Spinal cord (tissue), 9 donors: ENCODE measurements at regions not wholly inside any gene's neighbourhood (a gene's known extent, or its start where the extent isn't known, plus 50 kb on each side); places are given as distances from the start of the nearest gene placed in this dataset.

Source experiments
- DNase-seq, 6 donors: peaks; one replicate each; pipeline versions ENCODE4 v3.0.0 to v3.0.0-alpha.2; 2013 to 2015; ENCODE audit warnings: low spot score in 6 of 6, low read depth in 4 of 6
- H3K27ac ChIP-seq: one replicate; pipeline ENCODE4 v1.5.1; 2013; ENCODE audit warnings: low read depth, low read length, control low read depth
- H3K27me3 ChIP-seq: one replicate; pipeline ENCODE4 v1.6.1; 2013; ENCODE audit warnings: low read length; ENCODE audit not compliant: control insufficient read depth, insufficient read depth
- H3K36me3 ChIP-seq: one replicate; pipeline ENCODE4 v1.6.1; 2013; ENCODE audit warnings: low read length; ENCODE audit not compliant: control insufficient read depth, insufficient read depth
- H3K4me1 ChIP-seq: one replicate; pipeline ENCODE4 v1.6.1; 2013; ENCODE audit warnings: low read length; ENCODE audit not compliant: control insufficient read depth, insufficient read depth
- H3K4me3 ChIP-seq: one replicate; pipeline ENCODE4 v1.5.1; 2013; ENCODE audit warnings: low read depth, low read length, control low read depth
- H3K9me3 ChIP-seq: one replicate; pipeline ENCODE4 v1.6.1; 2013; ENCODE audit warnings: low read length; ENCODE audit not compliant: control insufficient read depth, insufficient read depth
- WGBS: methylation state at CpG from one replicate; pipeline ENCODE4 v1.1.5; 2013; ENCODE audit warnings: missing lambda C conversion rate; ENCODE audit not compliant: insufficient coverage; 5-methylcytosine and 5-hydroxymethylcytosine counted together
- donor health status: healthy.

DNA sequence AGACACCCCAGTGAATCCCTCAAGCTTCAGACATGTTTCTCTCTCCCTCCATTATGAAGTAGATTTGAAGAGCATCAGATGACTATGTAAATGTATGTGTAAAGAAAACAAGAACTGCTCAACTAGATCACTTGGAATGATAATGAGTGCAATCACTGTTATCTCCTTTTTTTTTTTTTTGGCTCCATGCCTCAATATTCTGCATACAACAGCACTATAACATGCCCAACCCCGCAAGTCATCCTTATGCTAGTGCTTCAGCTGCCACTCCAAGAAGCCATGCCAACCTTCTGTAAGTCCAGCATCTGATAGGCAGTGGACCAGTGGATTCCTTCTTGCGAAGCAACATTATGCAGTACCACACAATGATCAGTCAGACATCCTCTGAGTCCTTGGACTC, 133.7 kb downstream of the TFPI2 start:
- no peaks in the 10 kb centered on the region for H3K27me3 ChIP-seq
- no peaks in the 10 kb centered on the region for H3K9me3 ChIP-seq
- H3K36me3 ChIP-seq = no peaks in the 10 kb centered on the region
- WGBS = 100% methylated on average over 1 of the region's 2 CpGs
- no peaks in the 10 kb centered on the region for H3K4me1 ChIP-seq
- no peak overlapping the region for H3K4me3 ChIP-seq
- no peak for DNase-seq
- H3K27ac ChIP-seq = no peak overlapping the region

DNA sequence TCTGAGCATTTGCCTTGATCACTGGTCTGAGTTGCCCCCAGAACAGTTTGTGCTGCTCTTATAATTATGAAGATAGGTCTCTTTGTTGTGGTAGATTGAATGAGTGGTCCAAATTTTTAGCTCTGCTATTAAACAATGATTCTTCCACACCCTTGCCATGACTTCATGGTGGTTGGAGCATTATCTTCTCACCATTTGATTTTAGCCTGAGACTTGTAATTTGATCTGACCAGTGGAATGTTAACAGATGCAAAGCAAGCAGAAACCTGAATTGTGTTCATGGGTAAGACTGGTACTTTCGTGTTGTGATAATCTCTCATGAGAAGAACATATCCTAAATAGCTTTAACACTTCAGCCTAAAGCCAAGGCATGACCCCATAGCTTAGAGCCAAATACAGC, 139.1 kb downstream of the TFPI2 start:
- H3K27ac ChIP-seq = no peak overlapping the region
- H3K27me3 ChIP-seq = no peaks in the 10 kb centered on the region
- H3K9me3 ChIP-seq = no peaks in the 10 kb centered on the region
- no peaks in the 10 kb centered on the region for H3K36me3 ChIP-seq
- no peaks in the 10 kb centered on the region for H3K4me1 ChIP-seq
- WGBS = no CpG with 5 or more reads among the region's 1 CpG
- no peak overlapping the region for H3K4me3 ChIP-seq
- DNase-seq = no peak

DNA sequence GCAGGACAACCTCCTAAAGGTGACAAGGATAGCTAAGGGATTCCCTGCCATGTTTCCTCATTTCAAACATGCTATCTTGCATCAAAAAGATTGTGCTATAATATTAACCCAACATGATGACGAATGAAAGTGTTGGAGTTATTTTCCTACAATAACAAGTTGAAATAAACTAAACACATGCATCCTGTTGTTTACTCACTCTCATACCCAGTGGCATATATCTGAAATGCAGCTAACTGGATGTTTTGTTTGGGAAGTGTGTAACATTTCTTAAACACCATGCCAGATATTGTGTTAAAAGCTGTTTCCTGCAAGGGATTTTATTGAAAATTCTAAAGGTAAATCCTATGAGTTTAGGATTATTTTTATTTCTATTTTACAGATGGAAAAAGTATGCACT, 139.6 kb downstream of the TFPI2 start:
- Histone ChIP-seq H3K36me3 (no peaks in the 10 kb centered on the region), H3K27me3 (no peaks in the 10 kb centered on the region), H3K4me3 (no peak overlapping the region), H3K4me1 (no peaks in the 10 kb centered on the region), H3K9me3 (no peaks in the 10 kb centered on the region), H3K27ac (no peak overlapping the region)
- DNase-seq = no peak
- no CpG with 5 or more reads among the region's 1 CpG for WGBS

DNA sequence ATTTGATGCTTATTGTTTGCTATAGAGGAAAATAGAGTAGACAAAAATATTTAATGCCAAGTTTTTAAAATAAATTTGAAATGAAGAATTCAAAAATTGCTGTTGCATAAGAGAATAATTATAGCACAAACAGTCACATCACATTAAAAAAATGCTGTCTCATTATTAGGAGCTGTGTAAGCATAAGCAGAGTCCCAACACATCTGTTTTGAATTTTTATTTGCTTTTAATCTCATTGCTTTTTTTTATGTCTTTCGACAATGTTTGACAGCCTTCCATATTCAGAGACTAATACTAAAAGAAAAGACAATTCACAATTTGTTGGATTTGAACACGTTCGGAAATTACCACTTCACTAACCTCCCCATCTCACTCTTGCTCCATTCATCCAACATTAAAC, 143.5 kb downstream of the TFPI2 start:
- Histone ChIP-seq H3K4me1 (no peaks in the 10 kb centered on the region), H3K9me3 (no peaks in the 10 kb centered on the region), H3K27me3 (no peaks in the 10 kb centered on the region), H3K27ac (no peak overlapping the region), H3K4me3 (no peak overlapping the region), H3K36me3 (no peaks in the 10 kb centered on the region)
- 78% methylated on average over 3 of the region's 3 CpGs for WGBS
- DNase-seq = no peak

DNA sequence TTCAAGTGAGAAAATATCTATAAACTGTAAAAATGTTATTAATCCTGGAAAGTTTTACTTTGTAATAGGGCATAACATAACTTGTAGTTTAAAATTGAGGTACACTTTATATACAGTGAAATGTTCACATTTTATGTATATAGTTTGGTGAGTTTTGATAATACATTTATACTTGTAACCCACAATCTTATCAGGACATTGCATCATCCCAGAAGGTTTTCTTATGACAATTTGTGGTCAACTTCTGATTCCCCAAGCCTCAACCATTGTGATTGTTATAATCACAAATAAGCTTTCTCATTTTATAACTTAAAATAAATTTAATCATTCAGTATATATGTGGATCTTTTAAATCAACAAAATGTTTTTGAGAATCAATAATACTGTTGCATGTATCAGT, 151.1 kb downstream of the TFPI2 start:
- no peaks in the 10 kb centered on the region for H3K36me3 ChIP-seq
- H3K27ac ChIP-seq = no peak overlapping the region
- H3K4me1 ChIP-seq = no peaks in the 10 kb centered on the region
- no peaks in the 10 kb centered on the region for H3K27me3 ChIP-seq
- H3K9me3 ChIP-seq = no peaks in the 10 kb centered on the region
- H3K4me3 ChIP-seq = no peak overlapping the region
- DNase-seq = no peak

DNA sequence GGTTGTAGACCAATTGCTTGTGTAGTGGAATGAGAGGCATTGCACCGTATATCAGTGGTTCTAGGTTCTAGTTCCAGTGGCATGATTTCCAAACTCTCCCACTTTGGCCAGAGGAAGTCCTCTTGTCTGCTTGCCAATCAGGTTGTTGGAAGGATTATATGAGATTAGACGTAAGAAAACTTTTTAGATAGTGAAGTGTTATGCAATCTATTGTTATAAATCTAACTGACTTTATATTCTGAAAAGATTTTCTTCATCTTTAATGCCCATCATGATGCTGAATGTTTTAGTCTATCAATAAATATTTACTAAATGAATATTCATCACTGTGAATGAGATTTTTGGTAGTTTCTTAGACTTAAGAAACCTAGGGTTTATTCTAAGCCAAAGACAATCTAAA, 152.6 kb downstream of the TFPI2 start:
- DNase-seq = no peak
- Histone ChIP-seq H3K4me1 (no peaks in the 10 kb centered on the region), H3K9me3 (no peaks in the 10 kb centered on the region), H3K27ac (no peak overlapping the region), H3K4me3 (no peak overlapping the region), H3K27me3 (no peaks in the 10 kb centered on the region), H3K36me3 (no peaks in the 10 kb centered on the region)
- WGBS = no CpG with 5 or more reads among the region's 2 CpGs

DNA sequence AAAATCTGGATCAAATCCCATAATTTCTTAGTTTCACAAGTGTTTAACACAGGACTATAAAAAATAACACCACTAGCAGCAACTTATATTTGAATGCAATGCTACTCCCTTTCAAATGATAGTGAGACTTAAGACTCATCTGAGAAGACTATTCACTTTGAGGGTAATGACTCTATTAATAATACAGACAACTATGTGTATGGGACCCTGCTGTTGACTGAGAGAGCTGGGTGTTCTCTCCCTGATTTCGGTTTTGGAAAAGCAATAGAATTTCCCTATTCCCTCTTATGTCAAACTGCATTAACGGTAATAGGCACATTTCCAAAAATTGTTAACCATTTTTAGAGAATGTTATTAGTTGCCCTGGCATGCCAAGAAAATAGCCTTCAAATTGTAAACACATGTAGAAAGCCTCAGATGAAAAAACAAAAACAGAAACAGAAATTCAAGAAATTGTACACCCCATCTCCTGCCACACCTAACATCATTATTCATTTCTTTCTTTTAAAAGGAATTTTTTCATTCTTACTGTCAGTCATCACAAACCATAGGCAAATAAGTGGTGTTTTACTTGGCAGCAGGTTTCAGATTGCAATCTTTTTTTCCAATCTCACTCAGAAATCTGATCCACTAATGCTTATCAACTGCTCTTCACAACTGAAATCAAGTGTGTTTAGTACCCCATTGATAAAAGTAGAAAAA, 153.7 kb downstream of the TFPI2 start:
- DNase-seq = no peak
- H3K36me3 ChIP-seq = no peaks in the 10 kb centered on the region
- WGBS = no CpG with 5 or more reads among the region's 2 CpGs
- no peaks in the 10 kb centered on the region for H3K9me3 ChIP-seq
- H3K4me1 ChIP-seq = no peaks in the 10 kb centered on the region
- no peak overlapping the region for H3K27ac ChIP-seq
- H3K27me3 ChIP-seq = no peaks in the 10 kb centered on the region
- no peak overlapping the region for H3K4me3 ChIP-seq

DNA sequence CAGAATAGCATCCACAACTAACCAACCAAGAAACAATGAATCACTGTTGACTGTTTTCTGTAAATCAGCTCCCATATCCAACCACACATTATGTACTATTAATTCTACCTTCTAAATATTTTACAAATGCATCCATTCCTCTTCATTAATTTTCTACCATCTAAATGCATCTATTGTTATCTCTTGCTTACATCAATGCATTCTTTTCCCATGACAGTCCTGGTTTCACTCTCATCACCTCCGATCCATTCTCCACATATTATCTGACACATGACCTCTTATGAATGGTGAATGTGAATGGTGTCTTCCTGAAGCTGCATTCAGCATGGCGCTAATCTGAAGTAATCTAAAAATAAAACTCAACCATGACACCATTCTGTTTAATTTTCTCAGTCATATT, 153.8 kb upstream of the CALCR start:
- Histone ChIP-seq H3K27ac (no peak overlapping the region), H3K4me3 (no peak overlapping the region), H3K27me3 (no peaks in the 10 kb centered on the region), H3K36me3 (no peaks in the 10 kb centered on the region), H3K9me3 (no peaks in the 10 kb centered on the region), H3K4me1 (no peaks in the 10 kb centered on the region)
- no CpG with 5 or more reads among the region's 2 CpGs for WGBS
- no peak for DNase-seq

DNA sequence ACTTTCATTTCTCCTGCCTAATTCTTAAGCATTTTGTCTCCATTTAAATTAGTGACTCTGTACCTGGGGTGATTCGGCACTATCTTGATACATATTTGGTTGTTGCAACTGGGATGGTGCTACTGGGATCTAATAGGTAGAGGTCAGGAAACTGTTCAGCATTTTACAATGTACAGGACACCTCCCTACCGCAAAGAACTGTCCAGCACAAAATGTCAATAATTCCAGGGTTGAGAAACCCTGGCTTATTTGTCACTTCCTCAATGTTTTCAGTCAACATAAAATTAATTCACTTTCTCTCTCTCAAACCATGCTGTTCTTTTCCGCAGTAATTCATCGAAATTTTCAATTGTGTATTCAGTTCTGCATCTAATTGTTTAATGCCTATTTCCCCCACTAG, 151.4 kb upstream of the CALCR start:
- no peaks in the 10 kb centered on the region for H3K36me3 ChIP-seq
- 100% methylated on average over 1 of the region's 4 CpGs for WGBS
- H3K9me3 ChIP-seq = no peaks in the 10 kb centered on the region
- no peaks in the 10 kb centered on the region for H3K4me1 ChIP-seq
- DNase-seq = no peak
- no peak overlapping the region for H3K4me3 ChIP-seq
- no peaks in the 10 kb centered on the region for H3K27me3 ChIP-seq
- no peak overlapping the region for H3K27ac ChIP-seq

DNA sequence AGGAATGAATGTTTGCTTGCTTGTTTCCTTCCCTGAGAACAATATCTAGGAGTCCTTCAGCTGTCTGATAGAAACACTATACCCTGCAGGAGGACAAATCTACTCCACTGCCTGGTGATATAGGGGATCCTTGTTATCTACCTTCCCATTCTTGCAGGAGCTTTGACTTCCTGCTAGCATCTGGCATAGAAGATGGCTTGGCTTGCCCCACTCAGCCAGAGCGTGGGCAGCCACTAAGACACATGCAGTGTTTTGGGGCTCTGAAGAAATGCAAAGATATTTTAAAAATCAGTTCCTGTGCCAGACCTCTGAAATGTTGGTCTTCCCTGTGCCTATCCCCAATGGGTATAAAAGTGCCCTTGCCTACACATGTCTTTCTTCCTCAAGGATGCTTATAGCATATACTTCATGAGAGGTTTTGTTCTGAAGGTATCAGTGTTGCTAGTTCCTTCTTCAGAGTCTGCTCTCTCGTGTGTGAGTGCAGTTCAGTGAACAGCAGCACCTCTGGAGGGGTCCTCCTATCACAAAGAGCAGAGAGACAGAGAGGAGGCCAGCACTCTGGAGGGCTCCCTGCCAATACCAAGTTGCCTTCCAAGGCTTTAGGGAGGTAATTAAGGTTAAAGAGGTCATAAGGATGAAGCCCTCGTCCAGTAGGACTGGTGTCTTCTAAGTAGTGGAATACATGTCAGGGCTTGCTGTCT, 149.1 kb upstream of the CALCR start:
- 37% methylated on average over 3 of the region's 3 CpGs for WGBS
- no peaks in the 10 kb centered on the region for H3K27me3 ChIP-seq
- no peaks in the 10 kb centered on the region for H3K36me3 ChIP-seq

More for the DNA sequence above, 149.1 kb upstream of the CALCR start:
- H3K4me1 ChIP-seq = no peaks in the 10 kb centered on the region
- H3K9me3 ChIP-seq = no peaks in the 10 kb centered on the region
- H3K27ac ChIP-seq = no peak overlapping the region
- H3K4me3 ChIP-seq = no peak overlapping the region
- DNase-seq = no peak
